GM21786 (cell line): ENCODE measurements at regions not wholly inside any gene's neighbourhood (a gene's known extent, or its start where the extent isn't known, plus 50 kb on each side); places are given as distances from the start of the nearest gene placed in this dataset.
"Not testable (repeated sequence)": the region's sequence is repeated elsewhere in the genome, so short reads cannot be mapped to it uniquely, and the experiment has no call there.

Experiments used
- ATAC-seq: cut with Tn5 transposase; IDR thresholded peaks from one replicate; pipeline ENCODE4 v1.9.1; 2021; ENCODE audit not compliant: unreplicated experiment

GRCh38 chr5:122665051-122665450, 109.8 kb upstream of the SNX2 start:
- no peak for ATAC-seq

GRCh38 chr5:122668552-122668951, 106.3 kb upstream of the SNX2 start:
- no peak for ATAC-seq

GRCh38 chr5:122669709-122670108, 105.2 kb upstream of the SNX2 start:
- not testable (repeated sequence) for ATAC-seq

DNA sequence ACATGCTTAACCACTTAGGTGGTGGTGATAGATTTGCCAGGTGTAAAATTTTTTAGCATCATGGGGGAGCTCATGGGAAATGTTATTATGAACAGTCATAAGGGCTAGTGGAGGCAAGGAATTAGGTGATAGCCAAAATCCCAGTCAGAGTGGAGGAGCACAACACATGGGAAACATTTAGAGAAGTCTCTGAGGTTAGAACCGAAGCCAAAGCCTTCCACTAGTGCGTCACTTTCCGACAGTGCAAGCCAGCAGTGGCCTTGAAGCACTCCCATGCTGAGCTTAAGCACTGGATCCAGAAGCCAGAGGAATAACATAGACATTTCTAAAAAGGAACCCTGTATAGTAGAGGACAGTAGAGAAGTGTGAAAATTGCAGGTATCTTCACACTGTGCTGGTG, 101.5 kb upstream of the SNX2 start:
- ATAC-seq = no peak

GRCh38 chr5:122674385-122674784, 100.5 kb upstream of the SNX2 start:
- ATAC-seq = no peak

DNA sequence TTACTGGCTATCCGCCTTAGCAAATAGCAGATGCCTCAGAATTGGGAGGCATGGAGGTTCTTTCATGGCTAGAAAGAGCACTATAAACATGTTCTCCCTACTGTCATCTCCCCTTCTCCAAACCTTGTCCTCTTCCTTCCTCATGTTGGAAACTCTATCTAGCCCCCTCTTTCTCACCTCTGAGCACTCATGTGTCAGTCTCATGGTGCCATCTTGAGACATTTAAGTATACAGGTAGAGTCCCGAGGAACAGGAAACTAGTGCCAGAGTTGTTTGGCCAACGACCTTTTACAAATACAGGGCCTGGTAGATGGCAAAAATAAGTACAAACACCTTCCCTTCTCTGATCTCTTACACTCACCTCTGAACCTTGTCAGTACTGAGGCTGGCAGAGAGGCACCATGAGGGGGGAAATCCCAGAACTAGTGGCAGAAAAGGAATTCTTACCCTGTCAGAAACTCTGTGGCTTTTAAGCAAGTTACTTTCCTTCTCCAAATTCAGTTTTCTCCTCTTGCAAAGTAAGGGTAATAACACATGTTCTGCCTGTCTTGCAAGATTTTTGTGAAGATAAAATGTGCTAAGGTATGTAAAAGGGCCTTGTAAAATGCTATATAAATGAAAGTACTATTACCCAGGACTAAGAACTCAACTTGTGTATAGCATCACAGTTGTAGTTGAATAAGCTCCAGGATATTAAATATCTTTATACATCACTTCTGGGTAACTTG, 94.1 kb upstream of the SNX2 start:
- no peak for ATAC-seq

DNA sequence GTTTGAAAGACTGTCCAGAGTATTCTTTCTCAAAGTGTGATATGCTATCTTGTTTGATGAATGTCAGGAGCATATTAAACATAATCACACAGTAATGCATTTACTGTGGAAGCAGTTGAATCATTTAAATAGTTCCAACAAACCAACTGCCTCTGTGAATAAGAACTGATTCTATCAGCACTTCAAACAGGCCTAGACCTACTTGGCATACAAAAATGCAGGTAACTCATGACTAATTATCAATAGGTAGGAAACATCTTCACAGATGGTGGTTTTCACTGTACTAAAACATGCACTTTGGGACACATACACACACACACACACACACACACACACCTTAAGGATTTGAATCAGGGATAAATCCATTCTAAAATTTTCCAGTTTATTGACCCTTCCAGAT, 91.2 kb upstream of the SNX2 start:
- ATAC-seq = no peak

- ATAC-seq = no peak
These were observed 84.6 kb upstream of the SNX2 start for GRCh38 chr5:122690266-122690665.

DNA sequence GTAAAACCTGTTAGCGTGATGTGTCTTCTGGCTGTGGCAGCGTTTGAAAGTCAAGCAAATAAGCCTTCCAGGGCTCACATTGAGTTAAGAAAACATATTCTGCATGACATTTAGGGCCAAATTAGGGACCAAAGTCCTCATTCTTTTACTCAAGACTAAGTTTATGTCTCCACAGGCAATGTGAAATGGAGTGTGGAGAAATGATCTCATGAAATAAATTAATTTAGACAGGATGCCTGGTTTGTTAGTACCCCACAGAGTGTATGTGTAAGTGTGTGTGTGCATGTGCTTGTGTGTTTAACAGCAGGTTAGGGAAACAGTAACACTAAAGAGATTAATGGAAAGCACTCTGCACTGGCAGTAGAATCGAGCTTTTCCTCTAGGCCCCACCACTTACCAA, 82.9 kb upstream of the SNX2 start:
- no peak for ATAC-seq

DNA sequence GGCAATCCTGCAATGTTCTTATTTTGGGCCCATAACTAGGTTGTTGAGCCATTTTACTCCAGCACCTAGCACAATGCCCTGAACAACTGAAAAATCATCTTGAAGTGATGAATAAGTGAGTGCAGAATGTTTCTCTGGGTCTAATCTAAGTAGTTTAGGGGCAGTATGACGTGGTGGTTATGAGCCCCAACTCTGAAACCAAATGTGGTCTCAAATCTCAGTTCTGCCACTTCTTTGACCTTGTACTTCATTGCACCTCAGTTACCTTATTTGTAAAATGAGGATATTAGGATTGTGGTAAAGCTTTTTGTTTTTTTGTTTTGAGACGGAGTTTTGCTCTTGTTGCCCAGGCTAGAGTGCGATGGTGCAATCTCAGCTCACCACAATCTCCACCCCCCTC, 80.9 kb upstream of the SNX2 start:
- no peak for ATAC-seq

GRCh38 chr5:122694884-122695283, 80.0 kb upstream of the SNX2 start:
- no peak for ATAC-seq

DNA sequence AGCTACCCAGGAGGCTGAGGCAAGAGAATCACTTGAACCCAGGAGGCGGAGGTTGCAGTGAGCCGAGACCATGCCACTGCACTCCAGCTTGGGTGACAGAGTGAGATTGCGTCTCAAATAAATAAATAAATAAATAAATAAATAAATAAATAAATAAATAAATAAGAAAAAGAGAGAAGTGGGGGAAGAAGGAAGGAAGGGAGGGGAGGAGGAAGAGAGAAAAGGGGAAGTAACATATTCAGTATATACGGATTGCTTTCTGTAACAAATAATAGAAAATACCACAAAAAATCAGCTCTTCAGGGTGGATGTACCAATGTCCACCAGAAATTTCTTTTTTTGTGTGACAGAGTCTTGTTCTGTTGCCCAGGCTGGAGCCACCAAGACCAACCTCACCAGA, 78.1 kb upstream of the SNX2 start:
- ATAC-seq = not testable (repeated sequence)

GRCh38 chr5:122697191-122697590, 77.7 kb upstream of the SNX2 start:
- no peak for ATAC-seq

DNA sequence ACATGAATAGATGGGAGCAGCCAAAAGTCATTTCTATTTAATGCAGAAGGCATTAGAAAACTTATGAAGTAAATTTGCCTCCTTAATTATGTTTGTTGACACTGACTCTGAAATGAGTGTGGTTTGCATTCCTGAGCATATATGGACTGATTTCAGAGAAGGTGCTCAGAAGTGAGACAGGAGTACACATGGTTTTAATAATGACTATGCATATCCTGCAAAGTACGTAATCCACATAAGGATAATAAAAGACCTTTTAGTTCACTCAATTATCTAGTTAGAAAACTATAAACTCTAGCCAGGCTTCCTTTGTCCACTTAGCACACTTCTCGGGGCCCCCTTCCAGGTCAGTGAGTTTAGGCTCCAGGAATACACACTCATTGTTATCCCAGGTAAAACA, 75.7 kb upstream of the SNX2 start:
- ATAC-seq = no peak

GRCh38 chr5:122701640-122702523, 73.0 kb upstream of the SNX2 start:
- ATAC-seq = peak; percentile 99

DNA sequence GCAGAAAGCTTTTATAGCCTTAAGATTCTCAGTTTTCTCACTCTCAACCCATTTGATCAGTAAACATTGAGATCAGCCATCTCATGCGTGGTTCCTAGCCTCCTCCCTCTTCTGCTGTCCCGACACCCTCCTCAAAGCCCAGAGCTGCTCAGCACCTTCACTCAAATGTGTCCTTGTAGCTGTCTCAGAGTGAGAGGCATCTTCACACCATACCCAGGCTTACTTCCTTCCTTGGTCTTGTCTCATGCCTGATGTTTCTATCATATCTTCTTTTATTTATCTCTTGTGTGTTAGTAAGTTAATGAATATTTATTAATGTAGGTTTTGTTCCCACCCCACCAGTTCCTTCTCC, 72.4 kb upstream of the SNX2 start:
- ATAC-seq = peak; percentile 32

GRCh38 chr5:122703203-122703602, 71.7 kb upstream of the SNX2 start:
- no peak for ATAC-seq

DNA sequence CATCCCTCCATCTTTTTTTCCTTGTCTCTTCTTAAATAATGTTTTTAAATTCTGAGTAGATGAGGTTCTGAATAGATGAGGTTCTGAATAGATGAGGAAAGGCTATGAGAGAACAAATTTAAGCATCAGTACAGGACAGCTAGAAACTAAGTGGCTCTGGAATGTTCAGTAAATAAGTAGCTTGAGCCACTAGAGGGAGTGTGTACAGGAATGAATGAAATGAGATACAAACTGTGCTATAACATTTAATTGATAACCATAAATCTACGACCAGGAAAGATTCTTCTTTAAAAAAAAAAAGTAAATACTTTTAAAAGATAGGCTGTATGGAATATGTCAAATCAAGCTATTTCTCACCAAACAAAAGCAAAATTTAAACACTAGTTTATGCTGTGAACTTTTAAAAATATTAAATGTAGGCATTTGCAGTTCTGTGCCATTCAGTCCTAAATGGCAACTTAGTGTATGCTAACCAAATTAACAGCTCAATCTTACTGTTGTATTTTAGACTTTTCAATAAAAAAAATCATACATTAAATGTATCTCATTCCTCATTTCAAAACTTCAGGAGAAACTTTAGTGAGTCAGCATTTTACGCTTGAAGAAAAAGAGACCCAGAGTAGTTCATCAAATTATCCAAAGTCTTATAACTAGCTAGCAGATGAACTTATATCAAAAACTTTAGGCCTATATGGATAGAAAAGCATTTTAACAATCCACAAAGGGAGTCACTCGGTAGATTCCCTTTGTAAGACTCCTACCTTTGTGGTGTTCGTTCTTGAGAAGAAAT, 70.4 kb upstream of the SNX2 start:
- no peak for ATAC-seq

GRCh38 chr5:122705851-122706250, 69.0 kb upstream of the SNX2 start:
- no peak for ATAC-seq

- no peak for ATAC-seq
These were observed 67.1 kb upstream of the SNX2 start for GRCh38 chr5:122707796-122708195.

DNA sequence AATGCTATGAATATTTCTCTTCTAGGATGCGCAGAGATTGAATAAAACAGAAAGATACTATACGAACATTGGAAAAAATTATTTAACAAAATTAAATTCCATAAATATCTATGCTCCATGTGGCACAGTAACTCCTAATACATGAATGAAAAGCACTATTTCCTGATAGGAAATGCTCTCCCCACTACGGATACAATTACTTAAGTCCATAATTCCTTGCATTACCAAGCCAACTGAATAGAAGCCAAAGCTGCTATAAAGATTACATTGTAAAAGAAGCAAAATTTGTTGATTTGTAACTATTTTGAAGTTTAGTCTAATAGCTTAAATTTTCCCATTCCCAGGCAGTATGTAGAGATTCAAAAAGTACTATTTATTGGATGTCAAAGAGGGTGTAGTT, 61.8 kb upstream of the SNX2 start:
- ATAC-seq = no peak

- no peak for ATAC-seq
These were observed 59.8 kb upstream of the SNX2 start for GRCh38 chr5:122715095-122715494.
